ENCODE measurements at regions not wholly inside any gene's neighbourhood (a gene's known extent, or its start where the extent isn't known, plus 50 kb on each side); places are given as distances from the start of the nearest gene placed in this dataset.

DNA sequence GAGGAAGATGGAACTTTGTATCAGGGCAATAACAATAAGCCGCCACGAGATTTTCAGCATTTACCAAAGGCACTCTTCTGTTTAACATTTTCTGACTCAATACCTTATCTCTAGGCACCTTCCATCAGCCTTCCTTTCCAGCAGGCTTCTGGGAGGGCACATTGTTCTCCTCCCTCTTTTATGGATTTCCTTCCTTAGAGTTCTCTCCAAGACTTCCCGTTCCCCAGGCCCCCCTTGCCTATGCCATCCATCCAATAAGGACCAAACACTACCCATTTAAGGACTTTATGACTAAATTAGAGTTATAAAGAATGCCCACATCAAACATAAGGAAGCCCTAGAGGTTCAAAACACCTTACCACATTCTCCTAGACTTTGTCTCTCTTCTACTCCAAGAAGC lies 71.0 kb upstream of the ACP3 start:
- H3K27me3 ChIP-seq (ENCODE audit: insufficient read depth, low read length) = peaks cover 7% of the 10 kb centered on the region
- H3K36me3 ChIP-seq (ENCODE audit: insufficient read depth, low read length) = no peaks in the 10 kb centered on the region
- H3K9me3 ChIP-seq (ENCODE audit: low read depth, low read length) = no peaks in the 10 kb centered on the region

DNA sequence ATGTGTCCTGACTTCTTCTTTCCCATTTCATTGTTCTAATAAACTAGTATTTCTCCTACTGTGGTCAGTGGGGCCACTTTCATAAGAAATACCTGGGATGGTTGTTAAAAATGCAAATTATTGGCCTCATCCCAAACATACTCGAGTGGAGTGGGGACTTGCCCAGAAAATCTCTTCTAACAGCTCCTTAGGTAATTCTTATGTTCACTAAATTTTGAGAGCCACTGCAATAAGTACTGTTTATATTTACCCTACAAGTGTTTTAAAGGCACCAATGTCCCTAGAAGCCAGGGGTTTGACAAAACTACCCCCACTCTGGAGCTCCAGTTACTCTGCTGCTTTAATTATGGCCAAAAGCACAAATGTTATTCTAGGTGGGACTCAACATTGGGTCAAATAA lies 70.0 kb upstream of the ACP3 start:
- no peak overlapping the region for H2AFZ ChIP-seq (ENCODE audit: low read length)
- H4K20me1 ChIP-seq (ENCODE audit: insufficient read depth, low read length) = no peaks in the 10 kb centered on the region
- no peaks in the 10 kb centered on the region for H3K4me1 ChIP-seq (ENCODE audit: insufficient read depth, low read length)
- no peaks in the 10 kb centered on the region for H3K9me3 ChIP-seq (ENCODE audit: low read depth, low read length)
- H3K79me2 ChIP-seq (ENCODE audit: insufficient read depth, low read length) = no peaks in the 10 kb centered on the region
- H3K4me2 ChIP-seq (ENCODE audit: insufficient read depth, low read length) = no peak overlapping the region
- H3K4me3 ChIP-seq (ENCODE audit: insufficient read depth, low read length) = no peak overlapping the region
- no peaks in the 10 kb centered on the region for H3K36me3 ChIP-seq (ENCODE audit: insufficient read depth, low read length)
- TF ChIP-seq, protein P1, sequence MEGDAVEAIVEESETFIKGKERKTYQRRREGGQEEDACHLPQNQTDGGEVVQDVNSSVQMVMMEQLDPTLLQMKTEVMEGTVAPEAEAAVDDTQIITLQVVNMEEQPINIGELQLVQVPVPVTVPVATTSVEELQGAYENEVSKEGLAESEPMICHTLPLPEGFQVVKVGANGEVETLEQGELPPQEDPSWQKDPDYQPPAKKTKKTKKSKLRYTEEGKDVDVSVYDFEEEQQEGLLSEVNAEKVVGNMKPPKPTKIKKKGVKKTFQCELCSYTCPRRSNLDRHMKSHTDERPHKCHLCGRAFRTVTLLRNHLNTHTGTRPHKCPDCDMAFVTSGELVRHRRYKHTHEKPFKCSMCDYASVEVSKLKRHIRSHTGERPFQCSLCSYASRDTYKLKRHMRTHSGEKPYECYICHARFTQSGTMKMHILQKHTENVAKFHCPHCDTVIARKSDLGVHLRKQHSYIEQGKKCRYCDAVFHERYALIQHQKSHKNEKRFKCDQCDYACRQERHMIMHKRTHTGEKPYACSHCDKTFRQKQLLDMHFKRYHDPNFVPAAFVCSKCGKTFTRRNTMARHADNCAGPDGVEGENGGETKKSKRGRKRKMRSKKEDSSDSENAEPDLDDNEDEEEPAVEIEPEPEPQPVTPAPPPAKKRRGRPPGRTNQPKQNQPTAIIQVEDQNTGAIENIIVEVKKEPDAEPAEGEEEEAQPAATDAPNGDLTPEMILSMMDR (IDR thresholded peaks at IDR 0.05; ENCODE audit: extremely low read depth, low read depth, low read length) = no peak
- peaks cover 7% of the 10 kb centered on the region for H3K27me3 ChIP-seq (ENCODE audit: insufficient read depth, low read length)
- H3K27ac ChIP-seq (ENCODE audit: low read depth, low read length) = no peak overlapping the region
- no peak for DNase-seq (ENCODE audit: insufficient read length, low spot score, missing footprints)

More for the DNA sequence above, 71.0 kb upstream of the ACP3 start:
- Histone ChIP-seq H3K27ac (ENCODE audit: low read depth, low read length) (no peak overlapping the region), H2AFZ (ENCODE audit: low read length) (no peak overlapping the region), H3K79me2 (ENCODE audit: insufficient read depth, low read length) (no peaks in the 10 kb centered on the region), H3K4me1 (ENCODE audit: insufficient read depth, low read length) (no peaks in the 10 kb centered on the region), H4K20me1 (ENCODE audit: insufficient read depth, low read length) (no peaks in the 10 kb centered on the region), H3K4me2 (ENCODE audit: insufficient read depth, low read length) (no peak overlapping the region), H3K4me3 (ENCODE audit: insufficient read depth, low read length) (no peak overlapping the region)
- no peak for DNase-seq (ENCODE audit: insufficient read length, low spot score, missing footprints)
- TF ChIP-seq, protein P1 (IDR thresholded peaks at IDR 0.05; ENCODE audit: extremely low read depth, low read depth, low read length) = no peak

DNA sequence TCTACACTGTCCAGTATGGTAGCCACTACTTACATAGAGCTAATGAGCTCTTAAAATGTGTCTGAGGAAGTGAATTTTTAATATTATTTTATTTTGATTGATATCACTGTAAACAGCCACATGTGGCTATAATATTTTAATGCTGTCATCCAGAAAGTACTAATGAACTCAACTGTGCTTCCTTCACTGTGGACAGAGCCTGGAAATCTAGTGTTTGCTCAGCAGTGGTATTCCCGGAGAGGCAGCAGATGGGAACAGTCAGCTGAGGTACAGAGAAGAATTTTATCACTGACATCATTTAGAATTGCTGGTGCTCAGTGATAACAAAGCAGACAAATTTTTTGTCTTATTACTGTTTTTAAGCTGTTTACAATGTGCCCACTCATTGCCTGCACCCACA lies 68.7 kb upstream of the ACP3 start:
- H2AFZ ChIP-seq (ENCODE audit: low read length) = no peak overlapping the region
- H3K27me3 ChIP-seq (ENCODE audit: insufficient read depth, low read length) = peaks cover 7% of the 10 kb centered on the region
- no peaks in the 10 kb centered on the region for H3K9me3 ChIP-seq (ENCODE audit: low read depth, low read length)
- H4K20me1 ChIP-seq (ENCODE audit: insufficient read depth, low read length) = no peaks in the 10 kb centered on the region
- no peak overlapping the region for H3K4me3 ChIP-seq (ENCODE audit: insufficient read depth, low read length)
- no peaks in the 10 kb centered on the region for H3K4me1 ChIP-seq (ENCODE audit: insufficient read depth, low read length)
- no peak for DNase-seq (ENCODE audit: insufficient read length, low spot score, missing footprints)
- H3K36me3 ChIP-seq (ENCODE audit: insufficient read depth, low read length) = no peaks in the 10 kb centered on the region
- H3K79me2 ChIP-seq (ENCODE audit: insufficient read depth, low read length) = no peaks in the 10 kb centered on the region
- TF ChIP-seq, protein P1 (IDR thresholded peaks at IDR 0.05; ENCODE audit: extremely low read depth, low read depth, low read length) = no peak
- H3K27ac ChIP-seq (ENCODE audit: low read depth, low read length) = no peak overlapping the region
- no peak overlapping the region for H3K4me2 ChIP-seq (ENCODE audit: insufficient read depth, low read length)

DNA sequence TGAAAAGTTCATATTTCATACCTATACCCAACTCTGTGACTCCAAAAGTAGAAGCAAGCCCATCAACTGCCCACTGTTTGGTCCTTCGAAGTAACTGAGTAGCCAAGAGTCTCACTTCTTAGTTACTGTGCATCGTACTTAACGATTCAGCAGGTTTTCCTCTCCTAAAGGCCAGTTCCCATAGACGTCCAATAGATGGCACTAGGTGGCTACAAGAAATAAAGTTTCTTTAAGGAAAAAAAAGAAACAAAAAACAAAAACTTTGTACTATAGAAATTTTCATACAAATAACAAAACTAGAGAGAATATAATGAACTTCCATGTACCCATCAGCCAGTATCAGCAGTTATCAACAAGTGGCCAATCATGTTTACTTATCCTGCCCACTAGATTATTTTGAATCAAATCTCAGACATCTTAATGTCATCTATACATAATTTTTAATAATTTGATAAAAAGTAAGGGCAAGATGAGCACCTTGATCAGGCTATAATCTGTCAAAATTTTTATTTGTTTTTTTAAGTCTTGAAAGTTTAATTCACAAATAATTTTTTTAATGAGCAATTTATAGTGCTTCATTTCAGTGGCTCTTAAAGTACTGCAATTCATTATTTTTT lies 63.8 kb upstream of the ACP3 start:
- H2AFZ ChIP-seq (ENCODE audit: low read length) = no peak overlapping the region
- H4K20me1 ChIP-seq (ENCODE audit: insufficient read depth, low read length) = no peaks in the 10 kb centered on the region
- H3K4me3 ChIP-seq (ENCODE audit: insufficient read depth, low read length) = no peak overlapping the region
- H3K36me3 ChIP-seq (ENCODE audit: insufficient read depth, low read length) = no peaks in the 10 kb centered on the region
- peak; percentile 62 for DNase-seq (ENCODE audit: insufficient read length, low spot score, missing footprints)
- H3K9me3 ChIP-seq (ENCODE audit: low read depth, low read length) = no peaks in the 10 kb centered on the region
- peaks cover 9% of the 10 kb centered on the region for H3K4me1 ChIP-seq (ENCODE audit: insufficient read depth, low read length)
- TF ChIP-seq, protein P1 (IDR thresholded peaks at IDR 0.05; ENCODE audit: extremely low read depth, low read depth, low read length) = peak; percentile 74
- H3K27me3 ChIP-seq (ENCODE audit: insufficient read depth, low read length) = peaks cover 7% of the 10 kb centered on the region
- H3K27ac ChIP-seq (ENCODE audit: low read depth, low read length) = no peak overlapping the region
- H3K4me2 ChIP-seq (ENCODE audit: insufficient read depth, low read length) = no peak overlapping the region
- no peaks in the 10 kb centered on the region for H3K79me2 ChIP-seq (ENCODE audit: insufficient read depth, low read length)
